ENCODE measurements at regions not wholly inside any gene's neighbourhood (a gene's known extent, or its start where the extent isn't known, plus 50 kb on each side); places are given as distances from the start of the nearest gene placed in this dataset.

- TF ChIP-seq CTCF (IDR thresholded peaks at IDR 0.05; ENCODE audit: borderline replicate concordance, extremely low read depth, low read length, poor library complexity, severe bottlenecking) (no peak), EZH2 (IDR thresholded peaks at IDR 0.05; ENCODE audit: borderline replicate concordance, low read depth, low read length, severe bottlenecking) (no peak)
These were observed 146.3 kb downstream of the CDCA7 start for GRCh38 chr2:173500953-173501352.

All from DND-41 (cell line).